ENCODE measurements at regions not wholly inside any gene's neighbourhood (a gene's known extent, or its start where the extent isn't known, plus 50 kb on each side); places are given as distances from the start of the nearest gene placed in this dataset.

GRCh38 chr2:217562871-217563480, 439.8 kb downstream of the TNS1 start:
- Histone ChIP-seq H3K9ac (ENCODE audit: low read length) (no peak overlapping the region), H3K4me2 (replicated peaks; ENCODE audit: low read depth, low read length, poor library complexity, severe bottlenecking) (no peak overlapping the region), H3K27me3 (replicated peaks in 1 of 4; ENCODE audit: control extremely low read depth in 1 of 4, control insufficient read depth in 3 of 4, insufficient read depth in 4 of 4, low read length in 3 of 4) (peaks cover 0 to 3% (median 0%) of the 10 kb centered on the region in 4 experiments), H2AFZ (ENCODE audit: insufficient read depth, low read depth, low read length, poor library complexity, severe bottlenecking) (no peak overlapping the region), H3K9me3 (ENCODE audit: control extremely low read depth in 1 of 3, control insufficient read depth in 2 of 3, insufficient read depth in 1 of 3, low read length in 2 of 3) (peaks cover 1 to 7% (median 3%) of the 10 kb centered on the region in 3 donors), H4K20me1 (ENCODE audit: control insufficient read depth, insufficient read depth, low read length, poor library complexity, severe bottlenecking) (no peaks in the 10 kb centered on the region), H3K36me3 (replicated peaks in 1 of 2; ENCODE audit: control extremely low read depth in 1 of 2, control insufficient read depth in 1 of 2, extremely low read depth in 1 of 2, insufficient read depth in 2 of 2, low read length in 1 of 2) (no peaks in the 10 kb centered on the region), H3K4me1 (ENCODE audit: control insufficient read depth in 2 of 2, insufficient read depth in 2 of 2, low read length in 2 of 2) (no peaks in the 10 kb centered on the region), H3K79me2 (ENCODE audit: control insufficient read depth, insufficient read depth, low read length) (no peaks in the 10 kb centered on the region), H3K4me3 (ENCODE audit: control extremely low read depth in 1 of 5, extremely low read depth in 1 of 5, insufficient read depth in 1 of 5, low read depth in 2 of 5, low read length in 4 of 5) (no peak overlapping the region), H3K27ac (ENCODE audit: low read length in 2 of 2) (no peak overlapping the region)
- H3K4me3 Mint-ChIP-seq: no peak overlapping the region
- TF ChIP-seq CTCF (IDR thresholded peaks at IDR 0.05): no peak
- no peak for TF ChIP-seq EZH2 (IDR thresholded peaks at IDR 0.05; ENCODE audit: borderline replicate concordance, insufficient read depth, low read depth, low read length, poor library complexity, severe bottlenecking)
- WGBS (ENCODE audit: insufficient coverage): 100% methylated on average over 3 of the region's 4 CpGs
- no peaks in the 10 kb centered on the region for H3K4me1 Mint-ChIP-seq
- H3K27me3 Mint-ChIP-seq: peaks cover 5% of the 10 kb centered on the region
- H3K9me3 Mint-ChIP-seq (ENCODE audit: insufficient read depth): peaks cover 7% of the 10 kb centered on the region
- CTCF ChIA-PET: no interaction called here
- DNase-seq: no peak
- POLR2A ChIA-PET: no interaction called here
- intact Hi-C loops (cut with micrococcal nuclease): no loop called here
- ATAC-seq (ENCODE audit: low read depth): no peak
- H3K27ac Mint-ChIP-seq: no peak overlapping the region

GRCh38 chr2:217559084-217559483, 443.7 kb downstream of the TNS1 start:
- H3K9me3 ChIP-seq (ENCODE audit: control extremely low read depth in 1 of 3, control insufficient read depth in 2 of 3, insufficient read depth in 1 of 3, low read length in 2 of 3): peaks cover 1 to 5% (median 3%) of the 10 kb centered on the region in 3 donors
- H3K9ac ChIP-seq (ENCODE audit: low read length): no peak overlapping the region
- no peaks in the 10 kb centered on the region for H3K4me1 Mint-ChIP-seq
- no peaks in the 10 kb centered on the region for H3K36me3 ChIP-seq (replicated peaks in 1 of 2; ENCODE audit: control extremely low read depth in 1 of 2, control insufficient read depth in 1 of 2, extremely low read depth in 1 of 2, insufficient read depth in 2 of 2, low read length in 1 of 2)
- no peak overlapping the region for H3K4me3 ChIP-seq (ENCODE audit: control extremely low read depth in 1 of 5, extremely low read depth in 1 of 5, insufficient read depth in 1 of 5, low read depth in 2 of 5, low read length in 4 of 5)
- peaks cover 7% of the 10 kb centered on the region for H3K9me3 Mint-ChIP-seq (ENCODE audit: insufficient read depth)
- intact Hi-C loops (cut with micrococcal nuclease): no loop called here
- ATAC-seq (ENCODE audit: low read depth) (no peak), DNase-seq (no peak)
- H4K20me1 ChIP-seq (ENCODE audit: control insufficient read depth, insufficient read depth, low read length, poor library complexity, severe bottlenecking): no peaks in the 10 kb centered on the region
- no peak overlapping the region for H3K27ac Mint-ChIP-seq
- H3K4me2 ChIP-seq (replicated peaks; ENCODE audit: low read depth, low read length, poor library complexity, severe bottlenecking): no peak overlapping the region
- H3K4me1 ChIP-seq (ENCODE audit: control insufficient read depth in 2 of 2, insufficient read depth in 2 of 2, low read length in 2 of 2): no peaks in the 10 kb centered on the region
- H3K27me3 Mint-ChIP-seq: peaks cover 5% of the 10 kb centered on the region
- H3K27ac ChIP-seq (ENCODE audit: low read length in 2 of 2): no peak overlapping the region
- ChIA-PET CTCF (no interaction called here), POLR2A (no interaction called here)
- no peaks in the 10 kb centered on the region for H3K79me2 ChIP-seq (ENCODE audit: control insufficient read depth, insufficient read depth, low read length)
- no peak overlapping the region for H3K4me3 Mint-ChIP-seq
- no peak overlapping the region for H2AFZ ChIP-seq (ENCODE audit: insufficient read depth, low read depth, low read length, poor library complexity, severe bottlenecking)
- TF ChIP-seq EZH2 (IDR thresholded peaks at IDR 0.05; ENCODE audit: borderline replicate concordance, insufficient read depth, low read depth, low read length, poor library complexity, severe bottlenecking) (no peak), CTCF (IDR thresholded peaks at IDR 0.05) (no peak)
- peaks cover 0 to 2% (median 0%) of the 10 kb centered on the region in 4 experiments for H3K27me3 ChIP-seq (replicated peaks in 1 of 4; ENCODE audit: control extremely low read depth in 1 of 4, control insufficient read depth in 3 of 4, insufficient read depth in 4 of 4, low read length in 3 of 4)
- 80% methylated on average over 1 of the region's 2 CpGs for WGBS (ENCODE audit: insufficient coverage)
